ENCODE measurements at regions not wholly inside any gene's neighbourhood (a gene's known extent, or its start where the extent isn't known, plus 50 kb on each side); places are given as distances from the start of the nearest gene placed in this dataset.
"Not testable (repeated sequence)": the region's sequence is repeated elsewhere in the genome, so short reads cannot be mapped to it uniquely, and the experiment has no call there.

GRCh38 chr1:206311611-206312273 lies 108.4 kb downstream of the SRGAP2 start:
- H3K36me3 ChIP-seq (ENCODE audit: control insufficient read depth, insufficient read depth, low read length); BruUV-seq (replicated peaks); CTCF ChIA-PET; H3K4me1 ChIP-seq; DNase-seq; H3K27ac Mint-ChIP-seq (ENCODE audit: unreplicated experiment); H3K4me3 ChIP-seq (ENCODE audit: low read depth, low read length); H3K4me3 Mint-ChIP-seq (ENCODE audit: unreplicated experiment); H3K9me3 Mint-ChIP-seq (ENCODE audit: unreplicated experiment); H3K36me3 Mint-ChIP-seq (ENCODE audit: insufficient read depth, unreplicated experiment); H3K27me3 ChIP-seq (replicated peaks; ENCODE audit: control insufficient read depth, insufficient read depth, low read length); H3K27me3 Mint-ChIP-seq (ENCODE audit: insufficient read depth, unreplicated experiment); intact Hi-C loops (cut with micrococcal nuclease; ENCODE audit: unreplicated experiment); H3K4me1 Mint-ChIP-seq (ENCODE audit: low read depth, unreplicated experiment); POLR2A ChIA-PET; H3K9me3 ChIP-seq: not testable (repeated sequence)

- H3K4me3 Mint-ChIP-seq (ENCODE audit: unreplicated experiment); H3K36me3 Mint-ChIP-seq (ENCODE audit: insufficient read depth, unreplicated experiment); H3K27ac Mint-ChIP-seq (ENCODE audit: unreplicated experiment); H3K4me1 Mint-ChIP-seq (ENCODE audit: low read depth, unreplicated experiment); DNase-seq; H3K27me3 ChIP-seq (replicated peaks; ENCODE audit: control insufficient read depth, insufficient read depth, low read length); H3K4me1 ChIP-seq; H3K9me3 ChIP-seq; H3K36me3 ChIP-seq (ENCODE audit: control insufficient read depth, insufficient read depth, low read length); BruUV-seq (replicated peaks); CTCF ChIA-PET; intact Hi-C loops (cut with micrococcal nuclease; ENCODE audit: unreplicated experiment); H3K4me3 ChIP-seq (ENCODE audit: low read depth, low read length); H3K9me3 Mint-ChIP-seq (ENCODE audit: unreplicated experiment); POLR2A ChIA-PET; H3K27me3 Mint-ChIP-seq (ENCODE audit: insufficient read depth, unreplicated experiment): not testable (repeated sequence)
Observed at GRCh38 chr1:206312274-206312665, 108.9 kb downstream of the SRGAP2 start.

GRCh38 chr1:206314951-206315636 lies 111.8 kb downstream of the SRGAP2 start:
- H3K4me3 Mint-ChIP-seq (ENCODE audit: unreplicated experiment); H3K27me3 ChIP-seq (replicated peaks; ENCODE audit: control insufficient read depth, insufficient read depth, low read length); BruUV-seq (replicated peaks); H3K9me3 Mint-ChIP-seq (ENCODE audit: unreplicated experiment); H3K4me1 Mint-ChIP-seq (ENCODE audit: low read depth, unreplicated experiment); CTCF ChIA-PET; H3K27ac Mint-ChIP-seq (ENCODE audit: unreplicated experiment); intact Hi-C loops (cut with micrococcal nuclease; ENCODE audit: unreplicated experiment); H3K4me1 ChIP-seq; POLR2A ChIA-PET; H3K36me3 ChIP-seq (ENCODE audit: control insufficient read depth, insufficient read depth, low read length); H3K9me3 ChIP-seq; H3K4me3 ChIP-seq (ENCODE audit: low read depth, low read length); H3K36me3 Mint-ChIP-seq (ENCODE audit: insufficient read depth, unreplicated experiment); H3K27me3 Mint-ChIP-seq (ENCODE audit: insufficient read depth, unreplicated experiment); DNase-seq: not testable (repeated sequence)

- H3K36me3 Mint-ChIP-seq (ENCODE audit: insufficient read depth, unreplicated experiment); H3K27me3 Mint-ChIP-seq (ENCODE audit: insufficient read depth, unreplicated experiment); BruUV-seq (replicated peaks); H3K9me3 ChIP-seq; H3K36me3 ChIP-seq (ENCODE audit: control insufficient read depth, insufficient read depth, low read length); DNase-seq; H3K27me3 ChIP-seq (replicated peaks; ENCODE audit: control insufficient read depth, insufficient read depth, low read length); CTCF ChIA-PET; intact Hi-C loops (cut with micrococcal nuclease; ENCODE audit: unreplicated experiment); H3K4me3 Mint-ChIP-seq (ENCODE audit: unreplicated experiment); H3K4me1 ChIP-seq; H3K9me3 Mint-ChIP-seq (ENCODE audit: unreplicated experiment); H3K4me3 ChIP-seq (ENCODE audit: low read depth, low read length); H3K27ac Mint-ChIP-seq (ENCODE audit: unreplicated experiment); H3K4me1 Mint-ChIP-seq (ENCODE audit: low read depth, unreplicated experiment); POLR2A ChIA-PET: not testable (repeated sequence)
Observed at GRCh38 chr1:206316901-206317300, 113.6 kb downstream of the SRGAP2 start.

- H3K36me3 ChIP-seq (ENCODE audit: control insufficient read depth, insufficient read depth, low read length); H3K4me3 ChIP-seq (ENCODE audit: low read depth, low read length); H3K4me1 ChIP-seq; H3K36me3 Mint-ChIP-seq (ENCODE audit: insufficient read depth, unreplicated experiment); H3K27ac Mint-ChIP-seq (ENCODE audit: unreplicated experiment); H3K9me3 Mint-ChIP-seq (ENCODE audit: unreplicated experiment); H3K4me1 Mint-ChIP-seq (ENCODE audit: low read depth, unreplicated experiment); BruUV-seq (replicated peaks); CTCF ChIA-PET; DNase-seq; POLR2A ChIA-PET; H3K9me3 ChIP-seq; H3K27me3 Mint-ChIP-seq (ENCODE audit: insufficient read depth, unreplicated experiment); H3K27me3 ChIP-seq (replicated peaks; ENCODE audit: control insufficient read depth, insufficient read depth, low read length); H3K4me3 Mint-ChIP-seq (ENCODE audit: unreplicated experiment); intact Hi-C loops (cut with micrococcal nuclease; ENCODE audit: unreplicated experiment): not testable (repeated sequence)
Observed at GRCh38 chr1:206317878-206318514, 114.7 kb downstream of the SRGAP2 start.

- H3K4me1 Mint-ChIP-seq (ENCODE audit: low read depth, unreplicated experiment); H3K9me3 Mint-ChIP-seq (ENCODE audit: unreplicated experiment); DNase-seq; H3K4me1 ChIP-seq; H3K36me3 ChIP-seq (ENCODE audit: control insufficient read depth, insufficient read depth, low read length); H3K27me3 Mint-ChIP-seq (ENCODE audit: insufficient read depth, unreplicated experiment); H3K4me3 ChIP-seq (ENCODE audit: low read depth, low read length); H3K36me3 Mint-ChIP-seq (ENCODE audit: insufficient read depth, unreplicated experiment); H3K27ac Mint-ChIP-seq (ENCODE audit: unreplicated experiment); BruUV-seq (replicated peaks); intact Hi-C loops (cut with micrococcal nuclease; ENCODE audit: unreplicated experiment); H3K27me3 ChIP-seq (replicated peaks; ENCODE audit: control insufficient read depth, insufficient read depth, low read length); CTCF ChIA-PET; POLR2A ChIA-PET; H3K4me3 Mint-ChIP-seq (ENCODE audit: unreplicated experiment); H3K9me3 ChIP-seq: not testable (repeated sequence)
Observed at GRCh38 chr1:206320227-206320626, 116.9 kb downstream of the SRGAP2 start.
